ENCODE measurements at regions not wholly inside any gene's neighbourhood (a gene's known extent, or its start where the extent isn't known, plus 50 kb on each side); places are given as distances from the start of the nearest gene placed in this dataset.

DNA sequence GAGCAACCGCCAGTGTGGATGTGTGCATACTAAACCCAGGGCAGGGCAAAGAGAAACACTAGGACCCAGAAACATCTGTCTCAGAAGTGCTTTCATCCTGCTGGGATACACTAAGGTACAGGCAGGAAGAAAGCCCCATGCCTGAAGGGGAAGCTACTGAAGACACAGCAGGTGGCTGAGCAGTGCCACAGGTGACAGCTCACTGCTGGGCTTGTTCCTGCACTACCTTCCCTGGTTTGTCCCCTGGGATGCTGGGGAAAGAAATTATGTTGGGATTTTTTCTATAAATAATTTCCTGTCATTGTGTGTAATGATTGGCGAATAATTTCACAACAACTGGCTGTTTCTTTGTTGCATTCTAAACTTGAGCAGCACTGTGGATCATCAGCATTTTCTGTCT lies 245.3 kb upstream of the RAB4A start:
- CTCF ChIA-PET: interaction anchor here (1.0 to 2.0 kb wide), 3 partner anchors 8 to 18 kb away, joined by 3 to 6 read pairs (median 4); no protein-coding TSS in a partner anchor

DNA sequence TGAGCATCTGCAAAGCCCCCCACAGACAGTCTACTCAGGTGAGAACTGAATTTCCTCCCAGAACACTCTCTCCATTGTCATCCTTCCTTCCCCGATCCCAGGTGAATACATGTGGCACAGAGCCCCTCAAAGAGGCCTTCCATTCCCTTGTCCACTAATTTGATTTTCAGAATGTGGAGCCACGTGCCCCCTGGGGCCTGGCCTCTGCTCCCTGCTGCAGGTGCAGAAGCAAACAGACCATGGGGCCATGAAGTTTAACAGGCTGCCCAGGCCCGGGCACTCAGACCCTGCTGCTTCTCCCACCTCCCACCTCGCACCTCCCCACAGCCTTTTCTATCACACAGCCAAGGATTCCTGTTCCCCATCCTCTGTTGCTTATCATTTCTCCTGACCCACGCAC lies 243.8 kb upstream of the RAB4A start:
- POLR2A ChIA-PET: interaction anchor here (0.7 kb wide), 1 partner anchor 247 kb away, joined by 3 read pairs; no protein-coding TSS in a partner anchor
- Histone ChIP-seq H3K4me3 (ENCODE audit: control insufficient read depth in 1 of 7, extremely low read depth in 1 of 7, insufficient read depth in 4 of 7, low read depth in 2 of 7, low read length in 6 of 7) (peak overlapping the region in 4 of 7 experiments; percentile 20 to 64 (median 48)), H3K4me1 (ENCODE audit: control extremely low read depth in 1 of 4, control insufficient read depth in 4 of 4, insufficient read depth in 4 of 4, low read length in 3 of 4) (peaks cover 17 to 88% (median 78%) of the 10 kb centered on the region in 4 experiments), H3K9me3 (ENCODE audit: control extremely low read depth in 1 of 5, control insufficient read depth in 4 of 5, insufficient read depth in 2 of 5, low read depth in 1 of 5, low read length in 4 of 5) (no peaks in the 10 kb centered on the region), H3K27me3 (replicated peaks in 2 of 5; ENCODE audit: control insufficient read depth in 4 of 5, insufficient read depth in 5 of 5, low read length in 4 of 5) (no peaks in the 10 kb centered on the region), H3K27ac (ENCODE audit: insufficient read depth in 1 of 2, low read depth in 1 of 2, low read length in 2 of 2, poor library complexity in 1 of 2, severe bottlenecking in 2 of 2) (no peak overlapping the region), H3K36me3 (ENCODE audit: control insufficient read depth in 4 of 4, insufficient read depth in 4 of 4, low read length in 3 of 4) (no peaks in the 10 kb centered on the region)
- DNase-seq: no peak
- WGBS (ENCODE audit: insufficient coverage): 63% methylated on average over 5 of the region's 5 CpGs
- CTCF ChIA-PET: no interaction called here

More for the DNA sequence above, 245.3 kb upstream of the RAB4A start:
- H3K36me3 ChIP-seq (ENCODE audit: control insufficient read depth in 4 of 4, insufficient read depth in 4 of 4, low read length in 3 of 4): no peaks in the 10 kb centered on the region
- H3K9me3 ChIP-seq (ENCODE audit: control extremely low read depth in 1 of 5, control insufficient read depth in 4 of 5, insufficient read depth in 2 of 5, low read depth in 1 of 5, low read length in 4 of 5): no peaks in the 10 kb centered on the region
- no peak overlapping the region for H3K4me3 ChIP-seq (ENCODE audit: control insufficient read depth in 1 of 7, extremely low read depth in 1 of 7, insufficient read depth in 4 of 7, low read depth in 2 of 7, low read length in 6 of 7)
- WGBS (ENCODE audit: insufficient coverage): 100% methylated on average over 2 of the region's 2 CpGs
- POLR2A ChIA-PET: no interaction called here
- peak in 1 of 3 donors; percentile 29 for DNase-seq
- no peaks in the 10 kb centered on the region for H3K27me3 ChIP-seq (replicated peaks in 2 of 5; ENCODE audit: control insufficient read depth in 4 of 5, insufficient read depth in 5 of 5, low read length in 4 of 5)
- no peak overlapping the region for H3K27ac ChIP-seq (ENCODE audit: insufficient read depth in 1 of 2, low read depth in 1 of 2, low read length in 2 of 2, poor library complexity in 1 of 2, severe bottlenecking in 2 of 2)
- H3K4me1 ChIP-seq (ENCODE audit: control extremely low read depth in 1 of 4, control insufficient read depth in 4 of 4, insufficient read depth in 4 of 4, low read length in 3 of 4): peaks cover 17 to 75% (median 68%) of the 10 kb centered on the region in 4 experiments

DNA sequence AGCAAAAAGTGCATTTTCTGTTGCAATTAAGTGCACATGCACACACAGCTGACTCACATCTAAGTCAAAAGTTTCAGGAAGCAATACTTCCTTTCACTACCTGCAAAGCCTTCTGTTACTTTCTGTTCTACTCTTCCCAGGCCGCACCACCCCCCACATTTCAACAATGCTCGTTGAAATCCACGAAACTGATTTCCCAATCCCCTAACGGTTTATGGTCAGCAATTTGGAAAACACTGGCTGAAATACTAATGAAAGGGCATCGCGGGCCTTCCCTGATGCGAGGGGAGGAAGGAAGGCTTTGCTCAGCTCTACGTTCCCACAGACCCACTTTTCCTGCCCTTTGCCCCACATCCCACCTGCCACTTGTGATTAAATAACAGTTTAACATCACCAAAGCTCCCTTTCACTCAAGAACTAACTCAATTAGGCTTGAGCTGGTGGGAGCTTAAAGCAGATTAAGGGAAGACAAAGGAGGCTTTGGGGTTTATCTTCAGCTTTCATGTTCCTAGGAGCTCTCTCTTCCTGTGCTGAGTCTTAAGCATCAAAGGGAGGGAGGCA lies 243.2 kb upstream of the RAB4A start:
- Histone ChIP-seq H3K4me3 (ENCODE audit: control insufficient read depth in 1 of 7, extremely low read depth in 1 of 7, insufficient read depth in 4 of 7, low read depth in 2 of 7, low read length in 6 of 7) (peak overlapping the region in 5 of 7 experiments; percentile 16 to 64 (median 33)), H3K4me1 (ENCODE audit: control extremely low read depth in 1 of 4, control insufficient read depth in 4 of 4, insufficient read depth in 4 of 4, low read length in 3 of 4) (peaks cover 20 to 90% (median 80%) of the 10 kb centered on the region in 4 experiments), H3K27ac (ENCODE audit: insufficient read depth in 1 of 2, low read depth in 1 of 2, low read length in 2 of 2, poor library complexity in 1 of 2, severe bottlenecking in 2 of 2) (peak overlapping the region in 1 of 2 experiments; percentile 62), H3K9me3 (ENCODE audit: control extremely low read depth in 1 of 5, control insufficient read depth in 4 of 5, insufficient read depth in 2 of 5, low read depth in 1 of 5, low read length in 4 of 5) (no peaks in the 10 kb centered on the region), H3K27me3 (replicated peaks in 2 of 5; ENCODE audit: control insufficient read depth in 4 of 5, insufficient read depth in 5 of 5, low read length in 4 of 5) (no peaks in the 10 kb centered on the region), H3K36me3 (ENCODE audit: control insufficient read depth in 4 of 4, insufficient read depth in 4 of 4, low read length in 3 of 4) (no peaks in the 10 kb centered on the region)
- POLR2A ChIA-PET: interaction anchor here (0.7 kb wide), 1 partner anchor 247 kb away, joined by 3 read pairs; no protein-coding TSS in a partner anchor
- CTCF ChIA-PET: no interaction called here
- WGBS (ENCODE audit: insufficient coverage): 0% methylated on average over 4 of the region's 8 CpGs
- peak; percentile 50 to 81 (median 74) for DNase-seq

DNA sequence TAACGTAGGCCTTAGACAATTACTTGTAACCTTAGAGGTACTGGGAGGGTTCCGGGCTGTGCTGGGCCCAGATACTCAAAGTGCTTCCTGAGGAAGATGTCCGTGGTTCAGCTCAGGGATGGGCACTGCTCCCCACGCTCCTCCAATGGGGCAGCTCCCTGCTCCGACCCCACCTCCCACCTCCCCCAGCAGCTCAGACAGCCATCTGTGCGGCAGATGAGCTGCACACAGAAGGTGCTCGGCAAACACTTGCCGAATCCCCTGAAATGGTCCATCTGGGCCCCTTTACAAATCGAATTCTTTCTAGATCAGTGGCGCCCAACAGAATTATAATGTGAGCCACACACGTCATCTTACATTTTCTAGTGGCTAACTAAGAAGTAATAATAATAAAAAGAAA lies 242.4 kb upstream of the RAB4A start:
- Histone ChIP-seq H3K9me3 (ENCODE audit: control extremely low read depth in 1 of 5, control insufficient read depth in 4 of 5, insufficient read depth in 2 of 5, low read depth in 1 of 5, low read length in 4 of 5) (no peaks in the 10 kb centered on the region), H3K27me3 (replicated peaks in 2 of 5; ENCODE audit: control insufficient read depth in 4 of 5, insufficient read depth in 5 of 5, low read length in 4 of 5) (no peaks in the 10 kb centered on the region), H3K36me3 (ENCODE audit: control insufficient read depth in 4 of 4, insufficient read depth in 4 of 4, low read length in 3 of 4) (no peaks in the 10 kb centered on the region), H3K27ac (ENCODE audit: insufficient read depth in 1 of 2, low read depth in 1 of 2, low read length in 2 of 2, poor library complexity in 1 of 2, severe bottlenecking in 2 of 2) (no peak overlapping the region), H3K4me3 (ENCODE audit: control insufficient read depth in 1 of 7, extremely low read depth in 1 of 7, insufficient read depth in 4 of 7, low read depth in 2 of 7, low read length in 6 of 7) (peak overlapping the region in 1 of 7 experiments; percentile 21), H3K4me1 (ENCODE audit: control extremely low read depth in 1 of 4, control insufficient read depth in 4 of 4, insufficient read depth in 4 of 4, low read length in 3 of 4) (peaks cover 23 to 89% (median 79%) of the 10 kb centered on the region in 4 experiments)
- POLR2A ChIA-PET: no interaction called here
- peak in 1 of 3 donors; percentile 13 for DNase-seq
- 51% methylated on average over 9 of the region's 11 CpGs for WGBS (ENCODE audit: insufficient coverage)
- CTCF ChIA-PET: interaction anchor here (1.0 to 3.0 kb wide), 4 partner anchors 9 to 120 kb away, joined by 3 to 7 read pairs (median 4); no protein-coding TSS in a partner anchor

DNA sequence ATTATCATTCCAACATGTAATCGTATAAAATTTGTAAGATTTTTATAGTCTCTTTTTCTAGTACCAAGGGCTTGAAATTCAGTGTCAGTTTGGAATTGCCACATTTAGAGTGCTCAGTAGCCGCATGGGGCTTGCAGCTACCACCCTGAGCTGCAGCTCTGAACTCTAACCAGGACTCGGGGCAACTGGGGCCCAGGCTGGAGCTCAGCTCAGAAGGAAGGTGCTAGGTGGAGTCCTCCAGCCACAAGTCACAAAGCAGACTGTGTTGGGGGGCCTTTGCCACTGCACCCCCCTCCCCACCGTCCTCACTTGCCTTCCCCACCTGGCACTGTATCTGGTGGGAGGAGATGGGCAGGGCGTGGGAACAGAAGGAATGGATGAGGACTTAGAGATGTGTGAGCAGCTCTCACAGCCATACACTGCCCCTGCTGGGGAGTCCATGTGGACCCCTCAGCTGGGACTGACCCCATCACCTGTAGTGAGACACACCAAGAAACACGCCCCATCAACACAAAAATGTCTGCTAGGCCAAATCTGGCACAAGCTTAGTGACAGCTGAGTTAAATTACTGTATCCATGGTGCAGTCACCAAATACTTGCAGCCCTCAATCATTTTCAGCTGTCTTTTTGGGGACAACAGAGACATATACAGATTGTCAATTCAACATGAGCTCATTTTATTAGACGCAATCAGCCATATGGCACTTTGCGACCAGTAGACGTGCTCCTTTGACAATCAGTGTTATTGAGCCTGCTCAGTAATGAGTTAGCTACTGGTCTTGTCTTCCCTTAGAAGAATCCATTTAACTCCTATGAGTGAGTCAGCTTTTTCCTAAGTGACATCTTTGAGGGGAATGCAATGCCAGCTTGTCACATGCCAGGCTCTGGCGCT lies 241.7 kb upstream of the RAB4A start:
- Histone ChIP-seq H3K9me3 (ENCODE audit: control extremely low read depth in 1 of 5, control insufficient read depth in 4 of 5, insufficient read depth in 2 of 5, low read depth in 1 of 5, low read length in 4 of 5) (no peaks in the 10 kb centered on the region), H3K4me1 (ENCODE audit: control extremely low read depth in 1 of 4, control insufficient read depth in 4 of 4, insufficient read depth in 4 of 4, low read length in 3 of 4) (peaks cover 20 to 82% (median 72%) of the 10 kb centered on the region in 4 experiments), H3K4me3 (ENCODE audit: control insufficient read depth in 1 of 7, extremely low read depth in 1 of 7, insufficient read depth in 4 of 7, low read depth in 2 of 7, low read length in 6 of 7) (no peak overlapping the region), H3K36me3 (ENCODE audit: control insufficient read depth in 4 of 4, insufficient read depth in 4 of 4, low read length in 3 of 4) (no peaks in the 10 kb centered on the region), H3K27ac (ENCODE audit: insufficient read depth in 1 of 2, low read depth in 1 of 2, low read length in 2 of 2, poor library complexity in 1 of 2, severe bottlenecking in 2 of 2) (no peak overlapping the region), H3K27me3 (replicated peaks in 2 of 5; ENCODE audit: control insufficient read depth in 4 of 5, insufficient read depth in 5 of 5, low read length in 4 of 5) (no peaks in the 10 kb centered on the region)
- ChIA-PET CTCF (interaction anchor here (1.0 to 3.0 kb wide), 8 partner anchors 10 to 199 kb away, joined by 3 to 7 read pairs (median 4); no protein-coding TSS in a partner anchor), POLR2A (no interaction called here)
- WGBS (ENCODE audit: insufficient coverage): 96% methylated on average over 5 of the region's 10 CpGs
- peak in 1 of 3 donors; percentile 25 for DNase-seq

DNA sequence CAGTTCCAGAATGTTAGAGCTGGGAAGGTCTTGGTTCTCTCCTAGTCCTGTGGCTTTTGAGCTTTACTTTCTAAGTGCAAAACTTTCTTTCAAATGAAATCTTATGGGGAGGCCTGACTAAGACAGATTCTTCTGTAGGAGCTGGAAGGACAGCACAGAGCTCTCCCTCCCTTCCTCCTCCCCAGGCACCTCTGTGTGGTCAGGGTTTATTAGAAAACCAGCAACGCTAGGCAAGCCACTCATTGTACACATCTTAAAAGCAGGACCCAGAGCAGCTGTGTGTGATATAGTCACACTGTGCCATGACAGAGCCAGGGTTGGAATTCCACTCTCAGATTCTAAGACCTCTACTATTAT lies 241.1 kb upstream of the RAB4A start:
- Histone ChIP-seq H3K27ac (ENCODE audit: insufficient read depth in 1 of 2, low read depth in 1 of 2, low read length in 2 of 2, poor library complexity in 1 of 2, severe bottlenecking in 2 of 2) (no peak overlapping the region), H3K36me3 (ENCODE audit: control insufficient read depth in 4 of 4, insufficient read depth in 4 of 4, low read length in 3 of 4) (no peaks in the 10 kb centered on the region), H3K4me1 (ENCODE audit: control extremely low read depth in 1 of 4, control insufficient read depth in 4 of 4, insufficient read depth in 4 of 4, low read length in 3 of 4) (peaks cover 20 to 76% (median 65%) of the 10 kb centered on the region in 4 experiments), H3K9me3 (ENCODE audit: control extremely low read depth in 1 of 5, control insufficient read depth in 4 of 5, insufficient read depth in 2 of 5, low read depth in 1 of 5, low read length in 4 of 5) (no peaks in the 10 kb centered on the region), H3K4me3 (ENCODE audit: control insufficient read depth in 1 of 7, extremely low read depth in 1 of 7, insufficient read depth in 4 of 7, low read depth in 2 of 7, low read length in 6 of 7) (peak overlapping the region in 1 of 7 experiments; percentile 11), H3K27me3 (replicated peaks in 2 of 5; ENCODE audit: control insufficient read depth in 4 of 5, insufficient read depth in 5 of 5, low read length in 4 of 5) (no peaks in the 10 kb centered on the region)
- WGBS (ENCODE audit: insufficient coverage): no CpG with 5 or more reads among the region's 1 CpG
- ChIA-PET POLR2A (no interaction called here), CTCF (interaction anchor here (1.0 to 3.0 kb wide), 9 partner anchors 10 to 198 kb away, joined by 3 to 7 read pairs (median 4); no protein-coding TSS in a partner anchor)
- no peak for DNase-seq
